Fibroblast of lung (primary cell): ENCODE measurements at regions not wholly inside any gene's neighbourhood (a gene's known extent, or its start where the extent isn't known, plus 50 kb on each side); places are given as distances from the start of the nearest gene placed in this dataset.
"Not testable (repeated sequence)": the region's sequence is repeated elsewhere in the genome, so short reads cannot be mapped to it uniquely, and the experiment has no call there.

Experiments
- DNase-seq, 2 donors: peaks; one replicate each; pipeline versions ENCODE4 v3.0.0 to v3.0.0-alpha.2; 2010; ENCODE audit warnings: low read depth in 2 of 2
- H2AFZ ChIP-seq: 2 replicates; pipeline ENCODE4 v1.5.1; 2012; ENCODE audit warnings: low read length, control low read depth, inconsistent platforms
- H3K27ac ChIP-seq: 2 replicates; pipeline ENCODE4 v1.5.1; 2011; ENCODE audit warnings: low read length, control low read depth; ENCODE audit not compliant: insufficient read depth
- H3K27me3 ChIP-seq: 2 replicates; pipeline ENCODE4 v1.5.1; 2011; ENCODE audit warnings: mild to moderate bottlenecking, low read length; ENCODE audit not compliant: control insufficient read depth, insufficient read depth
- H3K36me3 ChIP-seq: 2 replicates; pipeline ENCODE4 v1.5.1; 2011; ENCODE audit warnings: low read length; ENCODE audit not compliant: control insufficient read depth, insufficient read depth
- H3K4me1 ChIP-seq: 2 replicates; pipeline ENCODE4 v1.5.1; 2011; ENCODE audit warnings: low read length; ENCODE audit not compliant: control insufficient read depth, insufficient read depth; ENCODE audit errors: extremely low read depth
- H3K4me2 ChIP-seq: 2 replicates; pipeline ENCODE4 v1.5.1; 2011; ENCODE audit warnings: low read length, control low read depth; ENCODE audit not compliant: insufficient read depth; ENCODE audit errors: extremely low read depth
- H3K4me3 ChIP-seq, 4 experiments: fragments of 200-600 bp in 1 of 4; sonication (generic) in 1 of 4; replicated peaks in 1 of 4; 2 replicates each; pipeline ENCODE4 v1.5.1; 2011 to 2016; ENCODE audit warnings: low read length in 4 of 4, low read depth in 3 of 4, mild to moderate bottlenecking in 3 of 4, control low read depth in 2 of 4, inconsistent platforms in 1 of 4, mixed read lengths in 1 of 4; ENCODE audit not compliant: insufficient read depth in 1 of 4; ENCODE audit errors: control extremely low read depth in 1 of 4
- H3K79me2 ChIP-seq: 2 replicates; pipeline ENCODE4 v1.5.1; 2012; ENCODE audit warnings: mild to moderate bottlenecking, low read length, inconsistent platforms; ENCODE audit not compliant: control insufficient read depth, insufficient read depth
- H3K9ac ChIP-seq: 2 replicates; pipeline ENCODE4 v1.5.1; 2011; ENCODE audit warnings: mild to moderate bottlenecking, low read length, control low read depth; ENCODE audit not compliant: insufficient read depth
- H3K9me3 ChIP-seq: 2 replicates; pipeline ENCODE4 v1.5.1; 2012; ENCODE audit warnings: low read depth, low read length; ENCODE audit not compliant: control insufficient read depth, insufficient read depth
- H4K20me1 ChIP-seq: 2 replicates; pipeline ENCODE4 v1.5.1; 2011; ENCODE audit warnings: low read length; ENCODE audit not compliant: control insufficient read depth, insufficient read depth; ENCODE audit errors: extremely low read depth

- H4K20me1 ChIP-seq, H3K4me2 ChIP-seq, H3K9ac ChIP-seq, H2AFZ ChIP-seq, H3K27me3 ChIP-seq, H3K79me2 ChIP-seq, H3K36me3 ChIP-seq, H3K4me1 ChIP-seq, DNase-seq, H3K27ac ChIP-seq, H3K9me3 ChIP-seq, H3K4me3 ChIP-seq: not testable (repeated sequence)
Observed at GRCh38 chr6:26844823-26845222, 185.3 kb upstream of the ZNF322 start.

- DNase-seq, H3K4me1 ChIP-seq, H3K27ac ChIP-seq, H4K20me1 ChIP-seq, H3K27me3 ChIP-seq, H3K9ac ChIP-seq, H3K79me2 ChIP-seq, H2AFZ ChIP-seq, H3K4me3 ChIP-seq, H3K9me3 ChIP-seq, H3K36me3 ChIP-seq, H3K4me2 ChIP-seq: not testable (repeated sequence)
Observed at GRCh38 chr6:26857289-26857688, 197.7 kb upstream of the ZNF322 start.

- H3K4me1 ChIP-seq, H3K9me3 ChIP-seq, H2AFZ ChIP-seq, H3K36me3 ChIP-seq, H3K4me2 ChIP-seq, H3K79me2 ChIP-seq, H3K4me3 ChIP-seq, H3K9ac ChIP-seq, H4K20me1 ChIP-seq, DNase-seq, H3K27me3 ChIP-seq, H3K27ac ChIP-seq: not testable (repeated sequence)
Observed at GRCh38 chr6:26859067-26859770, 199.7 kb upstream of the ZNF322 start.

DNA sequence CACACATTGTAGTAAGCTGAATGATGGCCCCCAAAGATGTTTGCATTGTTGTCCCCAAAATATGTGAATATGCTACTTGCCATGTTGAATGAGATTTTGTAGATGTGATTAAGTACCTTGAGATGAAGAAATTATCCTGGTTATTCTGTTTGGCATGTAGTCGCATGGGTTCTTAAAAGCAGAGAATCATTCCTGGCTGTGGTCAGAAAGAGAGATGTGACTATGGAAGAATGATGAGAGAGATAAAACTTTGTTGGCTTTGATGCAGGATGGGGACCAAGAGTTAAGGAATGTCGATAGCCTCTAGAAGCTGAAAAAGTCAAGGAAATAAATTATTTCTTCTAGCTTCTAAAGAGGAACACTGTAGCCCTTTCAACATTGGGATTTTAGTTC, 200.2 kb upstream of the ZNF322 start:
- not testable (repeated sequence) for H3K4me2 ChIP-seq, H3K36me3 ChIP-seq, H3K27ac ChIP-seq, H2AFZ ChIP-seq, H3K9me3 ChIP-seq, H3K27me3 ChIP-seq, H3K4me3 ChIP-seq, H4K20me1 ChIP-seq, DNase-seq, H3K9ac ChIP-seq, H3K4me1 ChIP-seq, H3K79me2 ChIP-seq

GRCh38 chr6:26861913-26862312, 202.4 kb upstream of the ZNF322 start:
- H3K27me3 ChIP-seq, H3K9me3 ChIP-seq, H4K20me1 ChIP-seq, H3K9ac ChIP-seq, H3K4me2 ChIP-seq, H3K4me3 ChIP-seq, H3K4me1 ChIP-seq, H2AFZ ChIP-seq, DNase-seq, H3K36me3 ChIP-seq, H3K79me2 ChIP-seq, H3K27ac ChIP-seq: not testable (repeated sequence)

DNA sequence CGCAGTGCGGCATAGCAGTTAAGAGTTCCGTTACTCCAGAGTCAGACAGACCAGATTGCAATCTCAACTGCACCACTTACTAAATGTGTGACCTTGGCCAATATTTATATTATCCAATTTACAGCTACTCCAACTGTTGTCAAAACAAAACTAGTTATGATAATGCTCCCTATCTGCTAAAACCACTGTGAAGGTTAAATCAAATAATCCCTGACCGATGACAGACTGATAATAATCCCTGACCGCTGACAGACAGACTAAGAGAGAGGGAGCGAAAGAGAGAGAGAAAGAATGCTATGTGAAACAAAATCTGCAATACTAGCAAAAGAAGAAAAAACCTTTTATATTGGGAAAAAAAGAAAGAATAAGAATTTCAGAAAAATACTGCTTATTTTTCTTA, 204.1 kb upstream of the ZNF322 start:
- not testable (repeated sequence) for H3K9ac ChIP-seq, H3K27ac ChIP-seq, H3K4me1 ChIP-seq, H2AFZ ChIP-seq, H4K20me1 ChIP-seq, H3K79me2 ChIP-seq, H3K36me3 ChIP-seq, H3K27me3 ChIP-seq, DNase-seq, H3K4me2 ChIP-seq, H3K4me3 ChIP-seq, H3K9me3 ChIP-seq

- H3K9me3 ChIP-seq, result not testable (repeated sequence)
Observed at GRCh38 chr6:26898785-26899184, 239.2 kb upstream of the ZNF322 start.

More at GRCh38 chr6:26898785-26899184, 239.2 kb upstream of the ZNF322 start:
- H2AFZ ChIP-seq, DNase-seq, H3K4me3 ChIP-seq, H3K79me2 ChIP-seq, H3K27me3 ChIP-seq, H3K4me2 ChIP-seq, H3K9ac ChIP-seq, H3K36me3 ChIP-seq, H3K4me1 ChIP-seq, H3K27ac ChIP-seq, H4K20me1 ChIP-seq: not testable (repeated sequence)
